ENCODE measurements at regions not wholly inside any gene's neighbourhood (a gene's known extent, or its start where the extent isn't known, plus 50 kb on each side); places are given as distances from the start of the nearest gene placed in this dataset.

DNA sequence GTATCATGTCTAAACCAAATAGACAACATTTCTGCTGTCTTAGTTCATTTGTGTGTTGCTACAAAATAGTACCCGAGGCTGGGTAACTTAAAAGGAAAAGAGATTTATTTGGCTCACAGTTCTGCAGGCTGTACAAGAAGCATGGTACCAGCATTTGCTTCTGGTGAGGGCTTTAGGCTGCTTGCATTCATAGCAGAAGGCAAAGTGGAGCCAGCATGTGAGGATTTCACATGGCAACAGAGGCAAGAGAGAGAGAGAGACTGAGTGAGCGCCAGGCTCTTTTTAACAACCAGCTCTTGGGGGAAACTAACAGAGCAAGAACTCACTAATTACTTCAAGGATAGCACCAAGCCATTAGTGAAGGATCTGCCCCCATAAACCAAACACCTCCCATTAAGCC lies 271.4 kb upstream of the SRRM4 start:
- TF ChIP-seq, protein P1, sequence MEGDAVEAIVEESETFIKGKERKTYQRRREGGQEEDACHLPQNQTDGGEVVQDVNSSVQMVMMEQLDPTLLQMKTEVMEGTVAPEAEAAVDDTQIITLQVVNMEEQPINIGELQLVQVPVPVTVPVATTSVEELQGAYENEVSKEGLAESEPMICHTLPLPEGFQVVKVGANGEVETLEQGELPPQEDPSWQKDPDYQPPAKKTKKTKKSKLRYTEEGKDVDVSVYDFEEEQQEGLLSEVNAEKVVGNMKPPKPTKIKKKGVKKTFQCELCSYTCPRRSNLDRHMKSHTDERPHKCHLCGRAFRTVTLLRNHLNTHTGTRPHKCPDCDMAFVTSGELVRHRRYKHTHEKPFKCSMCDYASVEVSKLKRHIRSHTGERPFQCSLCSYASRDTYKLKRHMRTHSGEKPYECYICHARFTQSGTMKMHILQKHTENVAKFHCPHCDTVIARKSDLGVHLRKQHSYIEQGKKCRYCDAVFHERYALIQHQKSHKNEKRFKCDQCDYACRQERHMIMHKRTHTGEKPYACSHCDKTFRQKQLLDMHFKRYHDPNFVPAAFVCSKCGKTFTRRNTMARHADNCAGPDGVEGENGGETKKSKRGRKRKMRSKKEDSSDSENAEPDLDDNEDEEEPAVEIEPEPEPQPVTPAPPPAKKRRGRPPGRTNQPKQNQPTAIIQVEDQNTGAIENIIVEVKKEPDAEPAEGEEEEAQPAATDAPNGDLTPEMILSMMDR (IDR thresholded peaks at IDR 0.05 in 8 of 11, conservative IDR thresholded peaks at IDR 0.05 in 3 of 11), result no peak
- TF ChIP-seq POLR2A (IDR thresholded peaks at IDR 0.05), result no peak

Data from spleen (tissue), 7 donors.